ENCODE measurements at regions not wholly inside any gene's neighbourhood (a gene's known extent, or its start where the extent isn't known, plus 50 kb on each side); places are given as distances from the start of the nearest gene placed in this dataset.

- Histone ChIP-seq H3K36me3 (replicated peaks in 1 of 2; ENCODE audit: insufficient read depth in 1 of 2, low read depth in 2 of 2) (no peaks in the 10 kb centered on the region), H3K27me3 (no peaks in the 10 kb centered on the region), H3K9me3 (no peaks in the 10 kb centered on the region), H3K4me1 (no peaks in the 10 kb centered on the region), H3K27ac (no peak overlapping the region), H3K4me3 (no peak overlapping the region)
- ATAC-seq (no peak), DNase-seq (no peak)
- 93 to 96% methylated on average over 11 to 12 of the region's 12 CpGs for WGBS, 2 donors
- no peak for TF ChIP-seq POLR2A (IDR thresholded peaks at IDR 0.05)
- TF ChIP-seq CTCF (IDR thresholded peaks at IDR 0.05), result no peak
- intact Hi-C loops (cut with DNase I), result no loop called here
Measured at GRCh38 chr11:71070490-71071453, 181.6 kb downstream of the SHANK2 start.

GRCh38 chr11:71068963-71069362, 183.4 kb downstream of the SHANK2 start:
- TF ChIP-seq CTCF (IDR thresholded peaks at IDR 0.05) (no peak), POLR2A (IDR thresholded peaks at IDR 0.05) (no peak)
- intact Hi-C loops (cut with DNase I), result no loop called here
- DNase-seq (no peak), ATAC-seq (no peak)
- Histone ChIP-seq H3K36me3 (replicated peaks in 1 of 2; ENCODE audit: insufficient read depth in 1 of 2, low read depth in 2 of 2) (no peaks in the 10 kb centered on the region), H3K4me3 (no peak overlapping the region), H3K27ac (no peak overlapping the region), H3K4me1 (no peaks in the 10 kb centered on the region), H3K27me3 (no peaks in the 10 kb centered on the region), H3K9me3 (no peaks in the 10 kb centered on the region)
- 83 to 91% methylated on average over 1 of the region's 1 CpG for WGBS, 2 donors

GRCh38 chr11:71067753-71068152, 184.6 kb downstream of the SHANK2 start:
- no peak for TF ChIP-seq CTCF (IDR thresholded peaks at IDR 0.05)
- TF ChIP-seq POLR2A (IDR thresholded peaks at IDR 0.05), result no peak
- Histone ChIP-seq H3K9me3 (no peaks in the 10 kb centered on the region), H3K27ac (no peak overlapping the region), H3K27me3 (no peaks in the 10 kb centered on the region), H3K4me1 (no peaks in the 10 kb centered on the region), H3K4me3 (no peak overlapping the region), H3K36me3 (replicated peaks in 1 of 2; ENCODE audit: insufficient read depth in 1 of 2, low read depth in 2 of 2) (no peaks in the 10 kb centered on the region)
- DNase-seq, result no peak
- intact Hi-C loops (cut with DNase I), result no loop called here
- WGBS, 2 donors, result 93 to 95% methylated on average over 6 of the region's 6 CpGs
- no peak for ATAC-seq

- Histone ChIP-seq H3K9me3 (no peaks in the 10 kb centered on the region), H3K4me3 (no peak overlapping the region), H3K36me3 (replicated peaks in 1 of 2; ENCODE audit: insufficient read depth in 1 of 2, low read depth in 2 of 2) (no peaks in the 10 kb centered on the region), H3K27me3 (no peaks in the 10 kb centered on the region), H3K27ac (no peak overlapping the region), H3K4me1 (no peaks in the 10 kb centered on the region)
- TF ChIP-seq CTCF (IDR thresholded peaks at IDR 0.05) (no peak), POLR2A (IDR thresholded peaks at IDR 0.05) (no peak)
- intact Hi-C loops (cut with DNase I), result no loop called here
- ATAC-seq, result no peak
- no peak for DNase-seq
- WGBS, 2 donors, result 57 to 77% methylated on average over 6 of the region's 6 CpGs
Measured at GRCh38 chr11:71066311-71066710, 186.1 kb downstream of the SHANK2 start.

- ATAC-seq (no peak), DNase-seq (no peak)
- H3K4me1 ChIP-seq, result no peaks in the 10 kb centered on the region
- TF ChIP-seq POLR2A (IDR thresholded peaks at IDR 0.05), result no peak
- no peak for TF ChIP-seq CTCF (IDR thresholded peaks at IDR 0.05)
- H3K36me3 ChIP-seq (replicated peaks in 1 of 2; ENCODE audit: insufficient read depth in 1 of 2, low read depth in 2 of 2), result no peaks in the 10 kb centered on the region
- H3K27me3 ChIP-seq, result no peaks in the 10 kb centered on the region
- no peaks in the 10 kb centered on the region for H3K9me3 ChIP-seq
- intact Hi-C loops (cut with DNase I), result no loop called here
- no peak overlapping the region for H3K27ac ChIP-seq
- 71 to 90% methylated on average over 3 of the region's 4 CpGs for WGBS, 2 donors
- no peak overlapping the region for H3K4me3 ChIP-seq
Measured at GRCh38 chr11:71065841-71066240, 186.5 kb downstream of the SHANK2 start.
